CD4-positive, alpha-beta memory T cell (primary cell): ENCODE measurements at regions not wholly inside any gene's neighbourhood (a gene's known extent, or its start where the extent isn't known, plus 50 kb on each side); places are given as distances from the start of the nearest gene placed in this dataset.

Source experiments
- CTCF ChIA-PET: fragments of 350-600 bp; sonication (Branson Sonifier 250); formaldehyde crosslinking; loops from one replicate; lab custom pipeline; 2021; ENCODE audit warnings: inconsistent platforms; ENCODE audit not compliant: partially characterized antibody; lab: Charles Lee
- POLR2A ChIA-PET: fragments of 350-600 bp; sonication (Branson Sonifier 250); formaldehyde crosslinking; loops from one replicate; lab custom pipeline; 2021; ENCODE audit not compliant: partially characterized antibody; lab: Charles Lee
- DNase-seq, 5 donors: peaks; one replicate each; pipeline versions ENCODE4 v3.0.0 to v3.0.0-alpha.2; 2020 to 2022; ENCODE audit warnings: mixed read lengths in 1 of 5
- H3K27ac ChIP-seq: one replicate; pipeline ENCODE4 v1.7.0; 2013; ENCODE audit warnings: low read depth, low read length
- H3K27me3 ChIP-seq: 2 replicates; pipeline ENCODE4 v1.7.0; 2013; ENCODE audit warnings: mild to moderate bottlenecking, low read length, moderate library complexity; ENCODE audit not compliant: insufficient read depth
- H3K36me3 ChIP-seq: 2 replicates; pipeline ENCODE4 v1.7.0; 2013; ENCODE audit warnings: mild to moderate bottlenecking, low read length, moderate library complexity; ENCODE audit not compliant: insufficient read depth
- H3K4me1 ChIP-seq: 2 replicates; pipeline ENCODE4 v1.7.0; 2013; ENCODE audit warnings: mild to moderate bottlenecking, low read length, moderate library complexity; ENCODE audit not compliant: insufficient read depth
- H3K4me3 ChIP-seq, 2 donors: one replicate each; pipeline ENCODE4 v1.7.0; 2013; ENCODE audit warnings: low read length in 2 of 2, mild to moderate bottlenecking in 1 of 2
- H3K9me3 ChIP-seq, 2 donors: one replicate each; pipeline ENCODE4 v1.7.0; 2013; ENCODE audit warnings: low read length in 2 of 2, control low read depth in 1 of 2; ENCODE audit not compliant: control insufficient read depth in 1 of 2
- H3K27ac Mint-ChIP-seq, 7 donors: one replicate each; pipeline ENCODE4 v1.8.0; 2020 to 2021; ENCODE audit warnings: mixed read lengths in 7 of 7, mild to moderate bottlenecking in 6 of 7, inconsistent platforms in 3 of 7, moderate library complexity in 3 of 7
- H3K27me3 Mint-ChIP-seq, 2 donors: one replicate each; pipeline ENCODE4 v1.8.0; 2020 to 2021; ENCODE audit warnings: mixed read lengths in 2 of 2
- H3K36me3 Mint-ChIP-seq, 2 donors: one replicate each; pipeline ENCODE4 v1.8.0; 2020 to 2021; ENCODE audit warnings: mixed read lengths in 2 of 2, inconsistent platforms in 1 of 2, mild to moderate bottlenecking in 1 of 2
- H3K4me1 Mint-ChIP-seq, 4 donors: one replicate each; pipeline ENCODE4 v1.8.0; 2020 to 2021; ENCODE audit warnings: mixed read lengths in 4 of 4, mild to moderate bottlenecking in 1 of 4
- H3K4me3 Mint-ChIP-seq, 8 donors: one replicate each; pipeline ENCODE4 v1.8.0; 2020 to 2021; ENCODE audit warnings: mixed read lengths in 8 of 8, mild to moderate bottlenecking in 7 of 8, moderate library complexity in 6 of 8, inconsistent platforms in 3 of 8
- H3K9me3 Mint-ChIP-seq, 8 donors: one replicate each; pipeline ENCODE4 v1.8.0; 2020 to 2021; ENCODE audit warnings: mixed read lengths in 8 of 8, mild to moderate bottlenecking in 5 of 8, inconsistent platforms in 3 of 8, moderate library complexity in 1 of 8
- intact Hi-C: fragments of 100-400 bp; cut with micrococcal nuclease; formaldehyde crosslinking; loops from one replicate; pipeline ENCODE4 v1.15.1; 2023

DNA sequence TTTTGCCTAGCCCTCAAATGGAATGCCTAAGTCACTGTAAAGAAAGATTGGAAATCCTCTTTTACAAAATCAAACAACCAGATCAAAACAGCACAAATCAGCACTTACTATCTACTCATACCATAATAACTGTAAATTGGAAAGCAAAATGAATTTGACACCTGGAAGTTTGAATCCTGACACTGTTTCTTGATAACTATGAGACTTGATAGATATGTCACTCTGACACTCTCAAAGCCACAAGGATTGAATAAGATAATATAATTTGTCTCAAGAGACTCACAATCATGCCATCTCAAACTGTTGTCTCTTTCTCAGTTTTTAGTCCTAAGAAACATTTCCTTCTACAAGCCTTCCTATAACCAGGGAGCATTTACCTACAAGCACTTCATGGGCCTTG is 302.6 kb upstream of the DIAPH2 start:
- H3K4me1 ChIP-seq: no peaks in the 10 kb centered on the region
- no peaks in the 10 kb centered on the region for H3K27me3 ChIP-seq
- H3K27ac Mint-ChIP-seq: no peak overlapping the region
- no peaks in the 10 kb centered on the region for H3K4me1 Mint-ChIP-seq
- CTCF ChIA-PET: no interaction called here
- POLR2A ChIA-PET: no interaction called here
- no peak overlapping the region for H3K4me3 ChIP-seq
- H3K9me3 ChIP-seq: no peaks in the 10 kb centered on the region
- DNase-seq: no peak
- peaks cover 0 to 1% of the 10 kb centered on the region in 2 donors for H3K27me3 Mint-ChIP-seq
- no peak overlapping the region for H3K27ac ChIP-seq
- intact Hi-C loops: no loop called here
- no peaks in the 10 kb centered on the region for H3K36me3 Mint-ChIP-seq
- no peaks in the 10 kb centered on the region for H3K36me3 ChIP-seq
- no peak overlapping the region for H3K4me3 Mint-ChIP-seq
- H3K9me3 Mint-ChIP-seq: no peaks in the 10 kb centered on the region

DNA sequence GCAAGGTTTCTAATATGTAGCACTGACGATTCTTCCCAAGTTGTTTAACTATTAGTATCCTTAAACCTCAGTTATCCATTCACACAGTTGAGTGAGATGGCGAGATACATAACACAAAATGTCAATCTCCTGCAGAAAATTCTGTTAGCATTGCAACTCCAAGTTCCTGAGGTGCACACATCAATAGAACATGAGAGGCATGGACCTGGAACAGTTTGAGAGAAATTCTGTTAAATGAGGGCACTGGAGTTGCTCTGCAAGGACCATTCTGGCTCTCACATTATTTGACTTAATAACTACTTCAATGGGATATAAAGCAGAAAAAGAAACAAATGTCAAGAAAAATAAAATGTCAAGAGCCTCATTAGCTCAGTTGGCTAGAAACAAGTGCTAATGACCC is 301.2 kb upstream of the DIAPH2 start:
- no peak for DNase-seq
- Mint-ChIP-seq H3K4me1 (no peaks in the 10 kb centered on the region), H3K9me3 (no peaks in the 10 kb centered on the region), H3K27ac (no peak overlapping the region), H3K4me3 (no peak overlapping the region), H3K27me3 (peaks cover 0 to 1% of the 10 kb centered on the region in 2 donors), H3K36me3 (no peaks in the 10 kb centered on the region)
- H3K27ac ChIP-seq: no peak overlapping the region
- intact Hi-C loops: no loop called here
- no peaks in the 10 kb centered on the region for H3K9me3 ChIP-seq
- ChIA-PET CTCF (no interaction called here), POLR2A (no interaction called here)
- H3K36me3 ChIP-seq: no peaks in the 10 kb centered on the region
- no peak overlapping the region for H3K4me3 ChIP-seq
- H3K27me3 ChIP-seq: no peaks in the 10 kb centered on the region
- H3K4me1 ChIP-seq: no peaks in the 10 kb centered on the region

GRCh38 chrX:96386325-96386724 is 298.3 kb upstream of the DIAPH2 start:
- no peak overlapping the region for H3K4me3 ChIP-seq
- ChIA-PET POLR2A (no interaction called here), CTCF (no interaction called here)
- no peaks in the 10 kb centered on the region for H3K4me1 Mint-ChIP-seq
- no peak for DNase-seq
- peaks cover 0 to 3% of the 10 kb centered on the region in 2 donors for H3K27me3 Mint-ChIP-seq
- H3K4me3 Mint-ChIP-seq: no peak overlapping the region
- H3K27me3 ChIP-seq: no peaks in the 10 kb centered on the region
- no peaks in the 10 kb centered on the region for H3K36me3 Mint-ChIP-seq
- H3K36me3 ChIP-seq: no peaks in the 10 kb centered on the region
- H3K9me3 ChIP-seq: no peaks in the 10 kb centered on the region
- H3K9me3 Mint-ChIP-seq: no peaks in the 10 kb centered on the region
- intact Hi-C loops: no loop called here
- no peaks in the 10 kb centered on the region for H3K4me1 ChIP-seq
- H3K27ac Mint-ChIP-seq: no peak overlapping the region
- no peak overlapping the region for H3K27ac ChIP-seq

DNA sequence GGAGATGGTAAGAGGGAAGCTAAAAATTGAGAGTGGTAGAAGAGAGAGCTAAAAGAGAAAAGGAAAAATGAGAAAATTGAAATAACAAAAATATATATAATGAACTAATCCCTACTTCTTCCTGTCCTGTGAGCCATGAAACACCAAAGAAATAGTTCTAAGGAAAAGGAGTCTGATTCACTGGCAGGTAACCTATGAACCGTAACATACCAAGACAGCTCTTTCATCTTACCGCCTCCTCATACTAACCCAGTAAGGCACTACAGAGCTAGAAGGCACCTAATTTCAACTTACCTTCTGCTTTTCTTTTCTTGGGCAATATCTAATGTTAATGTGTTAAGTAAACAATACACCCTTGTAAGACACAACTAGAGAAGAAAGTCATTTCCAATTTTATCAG is 297.7 kb upstream of the DIAPH2 start:
- Histone ChIP-seq H3K27ac (no peak overlapping the region), H3K4me3 (no peak overlapping the region), H3K36me3 (no peaks in the 10 kb centered on the region), H3K4me1 (no peaks in the 10 kb centered on the region), H3K9me3 (no peaks in the 10 kb centered on the region), H3K27me3 (no peaks in the 10 kb centered on the region)
- Mint-ChIP-seq H3K27me3 (peaks cover 0 to 3% of the 10 kb centered on the region in 2 donors), H3K27ac (no peak overlapping the region), H3K4me1 (no peaks in the 10 kb centered on the region), H3K4me3 (no peak overlapping the region), H3K36me3 (no peaks in the 10 kb centered on the region), H3K9me3 (no peaks in the 10 kb centered on the region)
- DNase-seq: no peak
- POLR2A ChIA-PET: no interaction called here
- CTCF ChIA-PET: no interaction called here
- intact Hi-C loops: no loop called here

DNA sequence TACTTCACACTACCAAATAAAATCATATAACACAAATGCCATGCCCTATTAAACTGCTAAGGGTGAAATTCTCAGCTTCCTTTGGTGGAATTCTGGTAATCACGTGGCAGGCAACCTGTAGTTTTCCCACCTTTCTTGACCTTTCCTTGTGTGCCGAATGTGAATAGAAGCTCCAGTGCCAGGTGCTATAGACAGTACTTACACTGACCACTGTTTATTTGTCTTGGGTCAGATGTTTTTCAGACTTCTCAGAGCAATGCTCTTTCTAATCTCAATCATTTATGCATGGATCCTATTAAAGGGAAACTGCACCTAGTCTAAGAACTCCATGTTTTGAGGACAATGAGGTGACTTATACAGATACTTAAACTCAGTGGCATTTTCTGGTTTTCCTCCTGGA is 296.8 kb upstream of the DIAPH2 start:
- H3K4me1 ChIP-seq: no peaks in the 10 kb centered on the region
- ChIA-PET CTCF (no interaction called here), POLR2A (no interaction called here)

GRCh38 chrX:96389281-96390047 is 295.2 kb upstream of the DIAPH2 start:
- Mint-ChIP-seq H3K4me3 (no peak overlapping the region), H3K4me1 (no peaks in the 10 kb centered on the region), H3K27me3 (peaks cover 0 to 3% of the 10 kb centered on the region in 2 donors), H3K36me3 (no peaks in the 10 kb centered on the region), H3K27ac (no peak overlapping the region), H3K9me3 (no peaks in the 10 kb centered on the region)
- H3K36me3 ChIP-seq: no peaks in the 10 kb centered on the region
- no peak overlapping the region for H3K27ac ChIP-seq
- H3K4me3 ChIP-seq: no peak overlapping the region
- H3K27me3 ChIP-seq: no peaks in the 10 kb centered on the region
- POLR2A ChIA-PET: no interaction called here
- DNase-seq: no peak
- intact Hi-C loops: no loop called here
- H3K9me3 ChIP-seq: no peaks in the 10 kb centered on the region
- no peaks in the 10 kb centered on the region for H3K4me1 ChIP-seq
- CTCF ChIA-PET: no interaction called here

More for the DNA sequence above, 296.8 kb upstream of the DIAPH2 start:
- Histone ChIP-seq H3K27ac (no peak overlapping the region), H3K9me3 (no peaks in the 10 kb centered on the region), H3K4me3 (no peak overlapping the region), H3K27me3 (no peaks in the 10 kb centered on the region), H3K36me3 (no peaks in the 10 kb centered on the region)
- intact Hi-C loops: no loop called here
- Mint-ChIP-seq H3K4me1 (no peaks in the 10 kb centered on the region), H3K4me3 (no peak overlapping the region), H3K36me3 (no peaks in the 10 kb centered on the region), H3K27ac (no peak overlapping the region), H3K27me3 (peaks cover 0 to 3% of the 10 kb centered on the region in 2 donors), H3K9me3 (no peaks in the 10 kb centered on the region)
- DNase-seq: no peak

DNA sequence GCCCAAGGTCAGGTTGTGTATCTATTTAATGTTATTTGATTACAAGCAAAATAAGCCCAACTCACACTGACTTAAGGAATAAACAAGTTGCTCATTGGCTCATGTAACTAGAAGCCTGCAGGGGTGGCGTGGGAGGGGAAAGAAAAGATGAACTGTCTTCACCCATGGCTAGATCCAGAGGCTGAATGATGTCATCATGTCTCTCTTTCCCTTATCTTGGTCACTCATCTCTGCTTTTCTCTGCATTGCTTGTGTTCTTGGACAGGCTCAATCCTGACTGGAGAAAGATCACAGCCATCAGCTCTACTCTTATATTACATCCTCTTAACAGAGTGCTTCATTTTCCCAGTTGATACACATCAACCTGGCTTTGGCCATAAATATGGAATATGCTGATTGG is 290.0 kb upstream of the DIAPH2 start:
- Mint-ChIP-seq H3K4me1 (no peaks in the 10 kb centered on the region), H3K9me3 (peaks cover 0 to 2% (median 0%) of the 10 kb centered on the region in 8 donors), H3K27me3 (peaks cover 0 to 3% of the 10 kb centered on the region in 2 donors), H3K4me3 (no peak overlapping the region), H3K27ac (no peak overlapping the region), H3K36me3 (no peaks in the 10 kb centered on the region)
- intact Hi-C loops: no loop called here
- no peaks in the 10 kb centered on the region for H3K4me1 ChIP-seq
- CTCF ChIA-PET: no interaction called here
- no peaks in the 10 kb centered on the region for H3K36me3 ChIP-seq
- no peak for DNase-seq
- no peak overlapping the region for H3K4me3 ChIP-seq
- H3K27me3 ChIP-seq: no peaks in the 10 kb centered on the region
- POLR2A ChIA-PET: no interaction called here
- H3K9me3 ChIP-seq: no peaks in the 10 kb centered on the region
- H3K27ac ChIP-seq: no peak overlapping the region
